Mesenchymal stem cell (in vitro differentiated cells and primary cell): ENCODE measurements at regions not wholly inside any gene's neighbourhood (a gene's known extent, or its start where the extent isn't known, plus 50 kb on each side); places are given as distances from the start of the nearest gene placed in this dataset.

Experiments used
- DNase-seq: peaks from one replicate; pipeline ENCODE4 v3.0.0-alpha.2; 2013
- H2AFZ ChIP-seq: one replicate; pipeline ENCODE4 v1.6.1; 2013; ENCODE audit warnings: low read depth, mild to moderate bottlenecking, control low read depth, inconsistent platforms, low read length, moderate library complexity
- H2AK5ac ChIP-seq: 2 replicates; pipeline ENCODE4 v1.6.1; 2013; ENCODE audit warnings: low read length, moderate library complexity, mild to moderate bottlenecking, inconsistent platforms; ENCODE audit not compliant: severe bottlenecking
- H2BK120ac ChIP-seq: one replicate; pipeline ENCODE4 v1.6.1; 2013; ENCODE audit warnings: low read depth, mild to moderate bottlenecking, inconsistent platforms, low read length, moderate library complexity
- H2BK12ac ChIP-seq, 2 experiments: one replicate each; pipeline ENCODE4 v1.6.1; 2013; ENCODE audit warnings: inconsistent platforms in 2 of 2, low read length in 2 of 2, mild to moderate bottlenecking in 2 of 2, moderate library complexity in 2 of 2, control low read depth in 1 of 2
- H2BK15ac ChIP-seq: one replicate; pipeline ENCODE4 v1.6.1; 2013; ENCODE audit warnings: mild to moderate bottlenecking, low read depth, inconsistent platforms; ENCODE audit not compliant: poor library complexity, severe bottlenecking
- H2BK5ac ChIP-seq: 2 replicates; pipeline ENCODE4 v1.6.1; 2013; ENCODE audit warnings: low read depth, mild to moderate bottlenecking, low read length, control low read depth, inconsistent platforms; ENCODE audit not compliant: poor library complexity, severe bottlenecking
- H3K14ac ChIP-seq, 2 experiments: one replicate each; pipeline ENCODE4 v1.6.1; 2013; ENCODE audit warnings: inconsistent platforms in 2 of 2, low read length in 2 of 2, control low read depth in 1 of 2, mild to moderate bottlenecking in 1 of 2, moderate library complexity in 1 of 2
- H3K18ac ChIP-seq, 2 experiments: one replicate each; pipeline ENCODE4 v1.6.1; 2013; ENCODE audit warnings: inconsistent platforms in 2 of 2, low read length in 2 of 2, control low read depth in 1 of 2, low read depth in 1 of 2, mild to moderate bottlenecking in 1 of 2
- H3K23ac ChIP-seq, 2 experiments: one replicate each; pipeline ENCODE4 v1.6.1; 2013; ENCODE audit warnings: inconsistent platforms in 2 of 2, low read length in 2 of 2, mild to moderate bottlenecking in 2 of 2, moderate library complexity in 2 of 2, control low read depth in 1 of 2
- H3K27ac ChIP-seq: 2 replicates; pipeline ENCODE4 v1.5.1; 2013; ENCODE audit warnings: mild to moderate bottlenecking, moderate library complexity, low read length, control low read depth, inconsistent platforms; ENCODE audit not compliant: poor library complexity, severe bottlenecking
- H3K27me3 ChIP-seq, 2 experiments: 2 replicates each; pipeline versions ENCODE4 v1.6.1 to v1.7.0; 2013; ENCODE audit warnings: low read length in 2 of 2, mild to moderate bottlenecking in 2 of 2, moderate library complexity in 2 of 2, control low read depth in 1 of 2, inconsistent platforms in 1 of 2; ENCODE audit not compliant: control insufficient read depth in 1 of 2, insufficient read depth in 1 of 2
- H3K36me3 ChIP-seq, 2 experiments: 2 replicates each; pipeline versions ENCODE4 v1.6.1 to v1.7.0; 2013; ENCODE audit warnings: low read length in 2 of 2, control low read depth in 1 of 2, inconsistent platforms in 1 of 2, low read depth in 1 of 2, mild to moderate bottlenecking in 1 of 2; ENCODE audit not compliant: insufficient read depth in 2 of 2, control insufficient read depth in 1 of 2
- H3K4ac ChIP-seq, 2 experiments: one replicate each; pipeline ENCODE4 v1.6.1; 2013; ENCODE audit warnings: inconsistent platforms in 2 of 2, low read length in 2 of 2, mild to moderate bottlenecking in 2 of 2, moderate library complexity in 2 of 2, control low read depth in 1 of 2, low read depth in 1 of 2
- H3K4me1 ChIP-seq: 2 replicates; pipeline ENCODE4 v1.6.1; 2013; ENCODE audit warnings: low read depth, low read length, control low read depth; ENCODE audit not compliant: control insufficient read depth, insufficient read depth
- H3K4me2 ChIP-seq: 2 replicates; pipeline ENCODE4 v1.6.1; 2013; ENCODE audit warnings: low read length, mild to moderate bottlenecking, inconsistent platforms; ENCODE audit not compliant: poor library complexity, severe bottlenecking
- H3K4me3 ChIP-seq, 2 experiments: 2 replicates each; pipeline versions ENCODE4 v1.5.1 to v1.7.0; 2013; ENCODE audit warnings: low read length in 2 of 2, mild to moderate bottlenecking in 2 of 2, control low read depth in 1 of 2, low read depth in 1 of 2; ENCODE audit not compliant: insufficient read depth in 1 of 2
- H3K79me1 ChIP-seq: replicated peaks from 2 replicates; pipeline ENCODE4 v1.6.1; 2013; ENCODE audit warnings: mild to moderate bottlenecking, control low read depth, low read length, inconsistent platforms; ENCODE audit not compliant: poor library complexity, severe bottlenecking
- H3K9ac ChIP-seq: 2 replicates; pipeline ENCODE4 v1.7.0; 2013; ENCODE audit warnings: mild to moderate bottlenecking, low read length, moderate library complexity
- H3K9me3 ChIP-seq: 2 replicates; pipeline ENCODE4 v1.7.0; 2013; ENCODE audit warnings: mild to moderate bottlenecking, low read length; ENCODE audit not compliant: control insufficient read depth
- H4K8ac ChIP-seq: one replicate; pipeline ENCODE4 v1.6.1; 2013; ENCODE audit warnings: inconsistent platforms, mild to moderate bottlenecking, low read length, moderate library complexity
- H4K91ac ChIP-seq: one replicate; pipeline ENCODE4 v1.6.1; 2013; ENCODE audit warnings: mild to moderate bottlenecking, low read length, inconsistent platforms
- WGBS: methylation state at CpG from one replicate; pipeline ENCODE4 v1.1.7; 2013; ENCODE audit warnings: mixed read lengths; 5-methylcytosine and 5-hydroxymethylcytosine counted together

- Histone ChIP-seq H2AFZ (no peak overlapping the region), H3K14ac (no peak overlapping the region), H3K4me2 (no peak overlapping the region), H3K4me1 (peaks cover 5% of the 10 kb centered on the region), H4K8ac (no peak overlapping the region), H3K18ac (peak overlapping the region in 1 of 2 experiments; percentile 77), H2AK5ac (peak overlapping the region; percentile 43), H2BK12ac (peak overlapping the region in 1 of 2 experiments; percentile 93), H4K91ac (no peak overlapping the region), H3K9ac (no peak overlapping the region), H3K27me3 (peaks cover 0 to 5% of the 10 kb centered on the region in 2 experiments), H3K36me3 (no peaks in the 10 kb centered on the region), H3K23ac (no peak overlapping the region), H2BK5ac (no peak overlapping the region), H3K9me3 (no peaks in the 10 kb centered on the region), H3K4me3 (no peak overlapping the region), H3K27ac (peak overlapping the region; percentile 88), H3K79me1 (no peaks in the 10 kb centered on the region), H2BK120ac (no peak overlapping the region), H3K4ac (peak overlapping the region in 1 of 2 experiments; percentile 88), H2BK15ac (no peak overlapping the region)
- DNase-seq: peak; percentile 60
Observed at GRCh38 chr1:221101807-221102605, 222.8 kb downstream of the HLX start.

GRCh38 chr1:221104596-221104995 lies 225.4 kb downstream of the HLX start:
- Histone ChIP-seq H2AK5ac (no peak overlapping the region), H4K91ac (no peak overlapping the region), H3K14ac (no peak overlapping the region), H3K4me1 (peaks cover 5% of the 10 kb centered on the region), H2BK5ac (no peak overlapping the region), H3K79me1 (no peaks in the 10 kb centered on the region), H2AFZ (no peak overlapping the region), H3K18ac (peak overlapping the region in 1 of 2 experiments; percentile 21), H3K9me3 (no peaks in the 10 kb centered on the region), H3K27me3 (peaks cover 0 to 5% of the 10 kb centered on the region in 2 experiments), H3K36me3 (no peaks in the 10 kb centered on the region), H3K4me2 (no peak overlapping the region), H2BK120ac (no peak overlapping the region), H3K9ac (no peak overlapping the region), H3K27ac (no peak overlapping the region), H3K23ac (no peak overlapping the region), H4K8ac (no peak overlapping the region), H3K4me3 (no peak overlapping the region), H2BK12ac (no peak overlapping the region), H2BK15ac (no peak overlapping the region), H3K4ac (no peak overlapping the region)
- DNase-seq: no peak
- WGBS: 98% methylated on average over 3 of the region's 3 CpGs

- no peak for DNase-seq
- H3K14ac ChIP-seq: no peak overlapping the region
- peak overlapping the region; percentile 54 for H2AK5ac ChIP-seq
- H4K91ac ChIP-seq: no peak overlapping the region
- no peak overlapping the region for H3K18ac ChIP-seq
- H3K23ac ChIP-seq: no peak overlapping the region
- H2BK12ac ChIP-seq: no peak overlapping the region
- peaks cover 0 to 5% of the 10 kb centered on the region in 2 experiments for H3K27me3 ChIP-seq
- no peak overlapping the region for H2AFZ ChIP-seq
- H2BK5ac ChIP-seq: no peak overlapping the region
- no peak overlapping the region for H3K4me2 ChIP-seq
- H4K8ac ChIP-seq: no peak overlapping the region
- H3K4me1 ChIP-seq: peaks cover 2% of the 10 kb centered on the region
- no peak overlapping the region for H3K27ac ChIP-seq
- no peak overlapping the region for H3K4me3 ChIP-seq
- no peak overlapping the region for H3K4ac ChIP-seq
- H3K9me3 ChIP-seq: no peaks in the 10 kb centered on the region
- H3K9ac ChIP-seq: no peak overlapping the region
- no peak overlapping the region for H2BK120ac ChIP-seq
- no peaks in the 10 kb centered on the region for H3K79me1 ChIP-seq
- H3K36me3 ChIP-seq: no peaks in the 10 kb centered on the region
- WGBS: 87% methylated on average over 1 of the region's 1 CpG
- no peak overlapping the region for H2BK15ac ChIP-seq
Observed at GRCh38 chr1:221105578-221105977, 226.3 kb downstream of the HLX start.

GRCh38 chr1:221106616-221107015 lies 227.4 kb downstream of the HLX start:
- H3K14ac ChIP-seq: no peak overlapping the region
- H3K36me3 ChIP-seq: no peaks in the 10 kb centered on the region
- no peak overlapping the region for H4K8ac ChIP-seq
- H3K4me1 ChIP-seq: peaks cover under 1% of the 10 kb centered on the region
- no peak overlapping the region for H3K4me3 ChIP-seq
- no CpG with 5 or more reads among the region's 3 CpGs for WGBS
- H4K91ac ChIP-seq: no peak overlapping the region
- no peak for DNase-seq
- no peak overlapping the region for H2BK15ac ChIP-seq
- H2BK12ac ChIP-seq: no peak overlapping the region
- H2AFZ ChIP-seq: no peak overlapping the region
- H2BK5ac ChIP-seq: no peak overlapping the region
- no peak overlapping the region for H2AK5ac ChIP-seq
- no peak overlapping the region for H3K23ac ChIP-seq
- H3K27me3 ChIP-seq: peaks cover 0 to 5% of the 10 kb centered on the region in 2 experiments
- no peak overlapping the region for H3K27ac ChIP-seq
- H3K9me3 ChIP-seq: no peaks in the 10 kb centered on the region
- no peaks in the 10 kb centered on the region for H3K79me1 ChIP-seq
- H3K4me2 ChIP-seq: no peak overlapping the region
- H3K18ac ChIP-seq: no peak overlapping the region
- no peak overlapping the region for H2BK120ac ChIP-seq
- no peak overlapping the region for H3K4ac ChIP-seq
- H3K9ac ChIP-seq: no peak overlapping the region
